Liver (tissue), 8 donors: ENCODE measurements at regions not wholly inside any gene's neighbourhood (a gene's known extent, or its start where the extent isn't known, plus 50 kb on each side); places are given as distances from the start of the nearest gene placed in this dataset.

ENCODE experiments used
- DNase-seq: peaks from one replicate; pipeline ENCODE4 v3.0.0-alpha.2; 2017; ENCODE audit warnings: low spot score
- H3K27ac ChIP-seq, 2 donors: one replicate each; pipeline ENCODE4 v1.7.0; 2013; ENCODE audit warnings: inconsistent platforms in 2 of 2, low read length in 2 of 2, control low read depth in 1 of 2, low read depth in 1 of 2, mild to moderate bottlenecking in 1 of 2
- H3K27me3 ChIP-seq, 4 donors: one replicate each; pipeline versions ENCODE4 v1.6.1 to v1.7.0; 2013; ENCODE audit warnings: low read length in 3 of 4, inconsistent platforms in 1 of 4, mild to moderate bottlenecking in 1 of 4, moderate library complexity in 1 of 4; ENCODE audit not compliant: control insufficient read depth in 4 of 4, insufficient read depth in 4 of 4
- H3K36me3 ChIP-seq, 4 donors: one replicate each; pipeline versions ENCODE4 v1.6.1 to v1.7.0; 2013; ENCODE audit warnings: low read length in 3 of 4, mild to moderate bottlenecking in 3 of 4, low read depth in 1 of 4, moderate library complexity in 1 of 4; ENCODE audit not compliant: control insufficient read depth in 4 of 4, insufficient read depth in 3 of 4
- H3K4me1 ChIP-seq, 4 donors: one replicate each; pipeline versions ENCODE4 v1.6.1 to v1.7.0; 2013; ENCODE audit warnings: low read length in 3 of 4, mild to moderate bottlenecking in 3 of 4, moderate library complexity in 1 of 4; ENCODE audit not compliant: control insufficient read depth in 4 of 4, insufficient read depth in 4 of 4
- H3K4me3 ChIP-seq, 3 donors: one replicate each; pipeline versions ENCODE4 v1.6.1 to v1.7.0; 2013; ENCODE audit warnings: low read length in 3 of 3, control low read depth in 1 of 3, low read depth in 1 of 3, mild to moderate bottlenecking in 1 of 3
- H3K9ac ChIP-seq, 2 donors: one replicate each; pipeline ENCODE4 v1.7.0; 2013; ENCODE audit warnings: low read length in 2 of 2, mild to moderate bottlenecking in 2 of 2, moderate library complexity in 2 of 2, control low read depth in 1 of 2, low read depth in 1 of 2
- H3K9me3 ChIP-seq, 4 donors: one replicate each; pipeline versions ENCODE4 v1.6.1 to v1.7.0; 2013; ENCODE audit warnings: low read length in 3 of 4; ENCODE audit not compliant: control insufficient read depth in 4 of 4
- EGR1 ChIP-seq, 2 donors: IDR thresholded peaks; 2 replicates each; pipeline ENCODE4 v1.6.1; 2016 to 2018; ENCODE audit warnings: antibody characterized with exemption in 2 of 2, low read depth in 2 of 2
- FOXA2 ChIP-seq: IDR thresholded peaks from 2 replicates; pipeline ENCODE4 v1.6.1; 2016; ENCODE audit warnings: antibody characterized with exemption
- GABPA ChIP-seq, 2 donors: IDR thresholded peaks in 1 of 2; conservative IDR thresholded peaks in 1 of 2; 2 replicates each; pipeline ENCODE4 v1.6.1; 2016; ENCODE audit warnings: antibody characterized with exemption in 2 of 2, mild to moderate bottlenecking in 1 of 2, moderate library complexity in 1 of 2
- HNF4A ChIP-seq, 2 donors: conservative IDR thresholded peaks; 2 replicates each; pipeline ENCODE4 v1.6.1; 2016; ENCODE audit warnings: antibody characterized with exemption in 2 of 2, mild to moderate bottlenecking in 2 of 2
- HNF4G ChIP-seq: IDR thresholded peaks from 2 replicates; pipeline ENCODE4 v1.6.1; 2016; ENCODE audit warnings: antibody characterized with exemption
- NR2F2 ChIP-seq: IDR thresholded peaks from 2 replicates; pipeline ENCODE4 v1.6.1; 2016; ENCODE audit warnings: antibody characterized with exemption
- RAD21 ChIP-seq, 2 donors: IDR thresholded peaks; 2 replicates each; pipeline ENCODE4 v1.6.1; 2016; ENCODE audit warnings: antibody characterized with exemption in 2 of 2, mild to moderate bottlenecking in 2 of 2
- RXRA ChIP-seq, 2 donors: IDR thresholded peaks; 2 replicates each; pipeline ENCODE4 v1.6.1; 2017 to 2018; ENCODE audit warnings: antibody characterized with exemption in 2 of 2, mild to moderate bottlenecking in 1 of 2
- YY1 ChIP-seq: IDR thresholded peaks from 2 replicates; pipeline ENCODE4 v1.6.1; 2016; ENCODE audit warnings: antibody characterized with exemption, mild to moderate bottlenecking
- WGBS: extraction: QIAGEN DNeasy Blood & Tissue Kit; methylation state at CpG from one replicate; pipeline ENCODE4 v1.1.7; 2013; 5-methylcytosine and 5-hydroxymethylcytosine counted together
- TF ChIP-seq, protein P1 (sequence below): IDR thresholded peaks from 2 replicates; pipeline ENCODE4 v1.6.1; 2016; ENCODE audit warnings: antibody characterized with exemption
- TF ChIP-seq, protein P2 (sequence below): IDR thresholded peaks from 2 replicates; pipeline ENCODE4 v1.6.1; 2016; ENCODE audit warnings: antibody characterized with exemption
- TF ChIP-seq, protein P3 (sequence below): fragments of 150-350 bp; IDR thresholded peaks from 2 replicates; pipeline ENCODE4 v1.5.1; 2017; ENCODE audit warnings: improper control_type of control experiment, low read depth, low read length; ENCODE audit not compliant: missing input control
- TF ChIP-seq, protein P4 (sequence below): IDR thresholded peaks from 2 replicates; pipeline ENCODE4 v1.6.1; 2016; ENCODE audit warnings: antibody characterized with exemption
- donor health status: healthy.
- donor health status: healthy.
- donor health status: healthy.
- donor health status: healthy.
- donor health status: healthy.

DNA sequence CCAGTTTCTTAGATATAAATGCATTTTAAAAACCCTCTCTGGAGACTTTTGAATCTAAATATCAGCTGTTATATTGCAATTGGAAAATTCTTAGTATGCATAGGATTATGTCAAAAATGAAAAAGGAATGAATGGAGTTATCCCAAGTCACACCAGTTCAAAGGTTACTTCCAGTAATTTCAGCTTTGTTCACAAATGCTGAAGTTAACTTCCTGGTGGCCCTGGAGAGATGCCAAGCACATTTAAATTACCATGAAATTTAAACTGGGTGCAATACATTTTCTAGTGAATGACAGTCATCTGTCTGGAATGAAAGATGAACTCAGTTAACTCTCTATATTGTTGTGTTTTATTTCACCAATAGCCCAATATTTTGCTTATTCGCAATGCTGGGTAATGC lies 753.9 kb downstream of the SUCLG1 start (continued):
- no peak for TF ChIP-seq RXRA (IDR thresholded peaks at IDR 0.05)
- TF ChIP-seq, protein P1, sequence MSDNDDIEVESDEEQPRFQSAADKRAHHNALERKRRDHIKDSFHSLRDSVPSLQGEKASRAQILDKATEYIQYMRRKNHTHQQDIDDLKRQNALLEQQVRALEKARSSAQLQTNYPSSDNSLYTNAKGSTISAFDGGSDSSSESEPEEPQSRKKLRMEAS: no peak

DNA sequence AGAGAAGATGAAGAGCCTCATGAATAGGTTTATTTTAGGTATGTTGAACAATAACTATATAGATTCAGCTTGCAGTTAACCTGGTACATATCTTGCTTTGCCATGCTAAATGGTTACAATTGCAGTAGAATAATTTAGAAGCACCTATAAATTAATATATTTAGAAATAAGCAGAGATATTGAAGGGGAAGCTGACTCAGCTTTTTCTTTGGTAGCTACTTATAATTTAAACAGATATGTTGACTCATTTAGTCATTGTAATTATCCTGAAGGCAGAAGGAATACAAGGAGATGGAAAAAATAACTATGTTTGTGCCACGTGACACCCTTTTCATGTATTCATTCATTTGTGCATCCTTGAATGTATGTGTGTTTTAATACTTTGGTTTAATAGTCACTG lies 755.5 kb downstream of the SUCLG1 start:
- no peaks in the 10 kb centered on the region for H3K9me3 ChIP-seq
- H3K36me3 ChIP-seq: no peaks in the 10 kb centered on the region
- WGBS: 82% methylated on average over 1 of the region's 1 CpG
- TF ChIP-seq EGR1 (IDR thresholded peaks at IDR 0.05; ENCODE audit: low read depth in 2 of 2): no peak
- no peak for TF ChIP-seq HNF4A (conservative IDR thresholded peaks at IDR 0.05)
- no peak for TF ChIP-seq RAD21 (IDR thresholded peaks at IDR 0.05)
- TF ChIP-seq, protein P2, sequence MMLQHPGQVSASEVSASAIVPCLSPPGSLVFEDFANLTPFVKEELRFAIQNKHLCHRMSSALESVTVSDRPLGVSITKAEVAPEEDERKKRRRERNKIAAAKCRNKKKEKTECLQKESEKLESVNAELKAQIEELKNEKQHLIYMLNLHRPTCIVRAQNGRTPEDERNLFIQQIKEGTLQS: no peak
- TF ChIP-seq, protein P3, sequence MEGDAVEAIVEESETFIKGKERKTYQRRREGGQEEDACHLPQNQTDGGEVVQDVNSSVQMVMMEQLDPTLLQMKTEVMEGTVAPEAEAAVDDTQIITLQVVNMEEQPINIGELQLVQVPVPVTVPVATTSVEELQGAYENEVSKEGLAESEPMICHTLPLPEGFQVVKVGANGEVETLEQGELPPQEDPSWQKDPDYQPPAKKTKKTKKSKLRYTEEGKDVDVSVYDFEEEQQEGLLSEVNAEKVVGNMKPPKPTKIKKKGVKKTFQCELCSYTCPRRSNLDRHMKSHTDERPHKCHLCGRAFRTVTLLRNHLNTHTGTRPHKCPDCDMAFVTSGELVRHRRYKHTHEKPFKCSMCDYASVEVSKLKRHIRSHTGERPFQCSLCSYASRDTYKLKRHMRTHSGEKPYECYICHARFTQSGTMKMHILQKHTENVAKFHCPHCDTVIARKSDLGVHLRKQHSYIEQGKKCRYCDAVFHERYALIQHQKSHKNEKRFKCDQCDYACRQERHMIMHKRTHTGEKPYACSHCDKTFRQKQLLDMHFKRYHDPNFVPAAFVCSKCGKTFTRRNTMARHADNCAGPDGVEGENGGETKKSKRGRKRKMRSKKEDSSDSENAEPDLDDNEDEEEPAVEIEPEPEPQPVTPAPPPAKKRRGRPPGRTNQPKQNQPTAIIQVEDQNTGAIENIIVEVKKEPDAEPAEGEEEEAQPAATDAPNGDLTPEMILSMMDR: no peak
- TF ChIP-seq GABPA (IDR thresholded peaks at IDR 0.05 in 1 of 2, conservative IDR thresholded peaks at IDR 0.05 in 1 of 2): no peak
- TF ChIP-seq HNF4G: no peak
- TF ChIP-seq, protein P4, sequence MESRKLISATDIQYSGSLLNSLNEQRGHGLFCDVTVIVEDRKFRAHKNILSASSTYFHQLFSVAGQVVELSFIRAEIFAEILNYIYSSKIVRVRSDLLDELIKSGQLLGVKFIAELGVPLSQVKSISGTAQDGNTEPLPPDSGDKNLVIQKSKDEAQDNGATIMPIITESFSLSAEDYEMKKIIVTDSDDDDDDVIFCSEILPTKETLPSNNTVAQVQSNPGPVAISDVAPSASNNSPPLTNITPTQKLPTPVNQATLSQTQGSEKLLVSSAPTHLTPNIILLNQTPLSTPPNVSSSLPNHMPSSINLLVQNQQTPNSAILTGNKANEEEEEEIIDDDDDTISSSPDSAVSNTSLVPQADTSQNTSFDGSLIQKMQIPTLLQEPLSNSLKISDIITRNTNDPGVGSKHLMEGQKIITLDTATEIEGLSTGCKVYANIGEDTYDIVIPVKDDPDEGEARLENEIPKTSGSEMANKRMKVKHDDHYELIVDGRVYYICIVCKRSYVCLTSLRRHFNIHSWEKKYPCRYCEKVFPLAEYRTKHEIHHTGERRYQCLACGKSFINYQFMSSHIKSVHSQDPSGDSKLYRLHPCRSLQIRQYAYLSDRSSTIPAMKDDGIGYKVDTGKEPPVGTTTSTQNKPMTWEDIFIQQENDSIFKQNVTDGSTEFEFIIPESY: no peak
- no peak overlapping the region for H3K9ac ChIP-seq
- no peak for DNase-seq
- H3K27ac ChIP-seq: no peak overlapping the region
- H3K4me1 ChIP-seq: no peaks in the 10 kb centered on the region
- no peaks in the 10 kb centered on the region for H3K27me3 ChIP-seq
- H3K4me3 ChIP-seq: no peak overlapping the region

DNA sequence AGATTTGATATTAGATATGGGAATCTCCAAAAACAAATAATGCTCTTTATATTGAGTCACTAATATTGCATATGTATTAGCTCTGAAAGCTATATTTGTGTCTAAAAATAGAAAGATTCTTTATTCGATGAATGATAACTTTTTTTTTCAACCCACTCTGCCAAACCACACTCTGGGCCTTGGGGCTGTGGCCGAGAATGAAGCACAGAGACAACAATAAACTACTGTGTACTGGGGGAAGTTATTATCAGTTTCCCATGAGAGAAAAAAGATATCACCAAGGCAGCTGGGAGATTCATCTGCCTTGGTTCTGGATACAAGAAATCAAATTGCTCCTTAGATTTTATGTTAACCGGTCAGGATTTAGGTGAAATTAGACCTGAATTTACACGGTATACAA lies 762.2 kb downstream of the SUCLG1 start:
- H3K4me1 ChIP-seq: no peaks in the 10 kb centered on the region
- H3K27me3 ChIP-seq: no peaks in the 10 kb centered on the region
- WGBS: 67% methylated on average over 4 of the region's 4 CpGs
- H3K36me3 ChIP-seq: no peaks in the 10 kb centered on the region
- no peak for TF ChIP-seq YY1
- TF ChIP-seq NR2F2: no peak
- no peak for TF ChIP-seq FOXA2
- no peak for TF ChIP-seq HNF4A (conservative IDR thresholded peaks at IDR 0.05)
- TF ChIP-seq, protein P4: no peak
- TF ChIP-seq EGR1 (IDR thresholded peaks at IDR 0.05; ENCODE audit: low read depth in 2 of 2): no peak
- TF ChIP-seq, protein P2: no peak
- no peaks in the 10 kb centered on the region for H3K9me3 ChIP-seq
- no peak overlapping the region for H3K9ac ChIP-seq
- DNase-seq: no peak
- no peak overlapping the region for H3K27ac ChIP-seq
- H3K4me3 ChIP-seq: no peak overlapping the region
